ENCODE measurements at regions not wholly inside any gene's neighbourhood (a gene's known extent, or its start where the extent isn't known, plus 50 kb on each side); places are given as distances from the start of the nearest gene placed in this dataset.

- TF ChIP-seq CTCF (IDR thresholded peaks at IDR 0.05) (no peak), POLR2A (IDR thresholded peaks at IDR 0.05) (no peak)
- WGBS, 2 donors: 84 to 88% methylated on average over 2 of the region's 2 CpGs
- no peak for DNase-seq (ENCODE audit: low spot score in 2 of 2)
- intact Hi-C loops (cut with DNase I; ENCODE audit: low total_unique reads): no loop called here
- no peak overlapping the region for H3K4me3 ChIP-seq (ENCODE audit: low read depth, poor library complexity, severe bottlenecking)
Measured at GRCh38 chr20:11064946-11065345, 391.1 kb upstream of the JAG1 start.

- 59 to 67% methylated on average over 1 of the region's 1 CpG for WGBS, 2 donors
- TF ChIP-seq CTCF (IDR thresholded peaks at IDR 0.05): no peak
- TF ChIP-seq POLR2A (IDR thresholded peaks at IDR 0.05): no peak
Measured at GRCh38 chr20:11067359-11067758, 393.6 kb upstream of the JAG1 start.

GRCh38 chr20:11072982-11073381, 399.2 kb upstream of the JAG1 start:
- WGBS, 2 donors: 79% methylated on average over 1 of the region's 1 CpG
- no peak for TF ChIP-seq CTCF (IDR thresholded peaks at IDR 0.05)
- no peak for DNase-seq (ENCODE audit: low spot score in 2 of 2)
- no peak overlapping the region for H3K4me3 ChIP-seq (ENCODE audit: low read depth, poor library complexity, severe bottlenecking)
- intact Hi-C loops (cut with DNase I; ENCODE audit: low total_unique reads): no loop called here

More at GRCh38 chr20:11067359-11067758, 393.6 kb upstream of the JAG1 start:
- H3K4me3 ChIP-seq (ENCODE audit: low read depth, poor library complexity, severe bottlenecking): no peak overlapping the region
- DNase-seq (ENCODE audit: low spot score in 2 of 2): no peak
- intact Hi-C loops (cut with DNase I; ENCODE audit: low total_unique reads): no loop called here

- TF ChIP-seq POLR2A (IDR thresholded peaks at IDR 0.05): no peak
- no peak for TF ChIP-seq CTCF (IDR thresholded peaks at IDR 0.05)
- no peak overlapping the region for H3K4me3 ChIP-seq (ENCODE audit: low read depth, poor library complexity, severe bottlenecking)
- intact Hi-C loops (cut with DNase I; ENCODE audit: low total_unique reads): no loop called here
- 73 to 79% methylated on average over 10 of the region's 10 CpGs for WGBS, 2 donors
- DNase-seq (ENCODE audit: low spot score in 2 of 2): no peak
Measured at GRCh38 chr20:11076434-11077105, 402.8 kb upstream of the JAG1 start.

GRCh38 chr20:11077226-11077625, 403.4 kb upstream of the JAG1 start:
- no peak overlapping the region for H3K4me3 ChIP-seq (ENCODE audit: low read depth, poor library complexity, severe bottlenecking)
- TF ChIP-seq CTCF (IDR thresholded peaks at IDR 0.05): no peak
- TF ChIP-seq POLR2A (IDR thresholded peaks at IDR 0.05): no peak
- WGBS, 2 donors: 88 to 89% methylated on average over 2 of the region's 2 CpGs
- no peak for DNase-seq (ENCODE audit: low spot score in 2 of 2)
- intact Hi-C loops (cut with DNase I; ENCODE audit: low total_unique reads): no loop called here

- TF ChIP-seq POLR2A (IDR thresholded peaks at IDR 0.05) (no peak), CTCF (IDR thresholded peaks at IDR 0.05) (no peak)
- H3K4me3 ChIP-seq (ENCODE audit: low read depth, poor library complexity, severe bottlenecking): no peak overlapping the region
- no peak for DNase-seq (ENCODE audit: low spot score in 2 of 2)
- 73 to 77% methylated on average over 3 of the region's 3 CpGs for WGBS, 2 donors
- intact Hi-C loops (cut with DNase I; ENCODE audit: low total_unique reads): no loop called here
Measured at GRCh38 chr20:11080010-11080409, 406.2 kb upstream of the JAG1 start.

Data from lower leg skin (tissue), 4 donors.